ENCODE measurements at regions not wholly inside any gene's neighbourhood (a gene's known extent, or its start where the extent isn't known, plus 50 kb on each side); places are given as distances from the start of the nearest gene placed in this dataset.

DNA sequence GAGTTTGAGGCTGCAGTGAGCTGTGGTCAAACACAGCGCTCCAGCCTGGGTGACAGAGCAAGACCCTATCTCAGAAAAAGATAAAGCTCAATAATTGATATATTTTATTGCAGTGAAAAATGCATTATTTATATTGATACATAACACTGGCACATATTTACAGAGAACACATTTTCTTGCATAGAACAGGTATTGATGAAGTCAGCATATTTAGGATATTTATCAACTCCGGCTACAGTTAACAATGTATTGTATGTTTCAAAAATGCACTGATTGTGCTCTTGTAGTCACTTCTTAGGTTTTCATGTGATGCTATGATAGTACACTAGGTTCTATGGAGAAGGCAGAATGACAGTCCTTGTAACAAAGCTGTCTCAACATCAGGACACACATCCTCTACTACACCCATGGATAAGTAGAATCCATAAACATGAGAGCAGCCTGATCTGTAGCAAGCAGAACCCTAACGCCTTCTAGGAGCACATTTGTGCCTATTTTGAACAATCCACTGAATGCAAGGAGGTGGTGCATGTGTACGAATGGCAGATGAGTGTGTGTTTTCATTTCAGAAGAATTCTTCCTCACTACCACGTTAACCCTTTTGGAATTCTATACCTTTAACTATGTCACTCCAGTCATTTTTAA, 586.1 kb upstream of the CELF2 start:
- ATAC-seq: no peak
- TF ChIP-seq ZNF8 (CRISPR knock-in tag; IDR thresholded peaks at IDR 0.05): no peak
- TF ChIP-seq TSHZ2 (CRISPR knock-in tag; IDR thresholded peaks at IDR 0.05): no peak
- TF ChIP-seq GLIS3 (CRISPR knock-in tag; IDR thresholded peaks at IDR 0.05): no peak
- TF ChIP-seq PPARA (CRISPR knock-in tag; IDR thresholded peaks at IDR 0.05; ENCODE audit: borderline replicate concordance): no peak
- no peak for TF ChIP-seq OSR1 (CRISPR knock-in tag; IDR thresholded peaks at IDR 0.05)
- no peak for TF ChIP-seq SNAI2 (CRISPR knock-in tag; IDR thresholded peaks at IDR 0.05)
- TF ChIP-seq, protein P1, sequence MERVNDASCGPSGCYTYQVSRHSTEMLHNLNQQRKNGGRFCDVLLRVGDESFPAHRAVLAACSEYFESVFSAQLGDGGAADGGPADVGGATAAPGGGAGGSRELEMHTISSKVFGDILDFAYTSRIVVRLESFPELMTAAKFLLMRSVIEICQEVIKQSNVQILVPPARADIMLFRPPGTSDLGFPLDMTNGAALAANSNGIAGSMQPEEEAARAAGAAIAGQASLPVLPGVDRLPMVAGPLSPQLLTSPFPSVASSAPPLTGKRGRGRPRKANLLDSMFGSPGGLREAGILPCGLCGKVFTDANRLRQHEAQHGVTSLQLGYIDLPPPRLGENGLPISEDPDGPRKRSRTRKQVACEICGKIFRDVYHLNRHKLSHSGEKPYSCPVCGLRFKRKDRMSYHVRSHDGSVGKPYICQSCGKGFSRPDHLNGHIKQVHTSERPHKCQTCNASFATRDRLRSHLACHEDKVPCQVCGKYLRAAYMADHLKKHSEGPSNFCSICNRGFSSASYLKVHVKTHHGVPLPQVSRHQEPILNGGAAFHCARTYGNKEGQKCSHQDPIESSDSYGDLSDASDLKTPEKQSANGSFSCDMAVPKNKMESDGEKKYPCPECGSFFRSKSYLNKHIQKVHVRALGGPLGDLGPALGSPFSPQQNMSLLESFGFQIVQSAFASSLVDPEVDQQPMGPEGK (CRISPR knock-in tag; IDR thresholded peaks at IDR 0.05; ENCODE audit: borderline replicate concordance): no peak
- no peak for TF ChIP-seq BACH2 (CRISPR knock-in tag; IDR thresholded peaks at IDR 0.05; ENCODE audit: borderline replicate concordance)
- no peak for TF ChIP-seq CSDC2 (CRISPR knock-in tag; IDR thresholded peaks at IDR 0.05)
- TF ChIP-seq ZNF565 (CRISPR knock-in tag; conservative IDR thresholded peaks at IDR 0.05; ENCODE audit: low read depth): no peak
- no peak for TF ChIP-seq CSRNP3 (CRISPR knock-in tag; IDR thresholded peaks at IDR 0.05)
- TF ChIP-seq ESRRG (CRISPR knock-in tag; IDR thresholded peaks at IDR 0.05): no peak
- no peak for TF ChIP-seq TCF4 (CRISPR knock-in tag; IDR thresholded peaks at IDR 0.05; ENCODE audit: borderline replicate concordance)
- TF ChIP-seq, protein P2, sequence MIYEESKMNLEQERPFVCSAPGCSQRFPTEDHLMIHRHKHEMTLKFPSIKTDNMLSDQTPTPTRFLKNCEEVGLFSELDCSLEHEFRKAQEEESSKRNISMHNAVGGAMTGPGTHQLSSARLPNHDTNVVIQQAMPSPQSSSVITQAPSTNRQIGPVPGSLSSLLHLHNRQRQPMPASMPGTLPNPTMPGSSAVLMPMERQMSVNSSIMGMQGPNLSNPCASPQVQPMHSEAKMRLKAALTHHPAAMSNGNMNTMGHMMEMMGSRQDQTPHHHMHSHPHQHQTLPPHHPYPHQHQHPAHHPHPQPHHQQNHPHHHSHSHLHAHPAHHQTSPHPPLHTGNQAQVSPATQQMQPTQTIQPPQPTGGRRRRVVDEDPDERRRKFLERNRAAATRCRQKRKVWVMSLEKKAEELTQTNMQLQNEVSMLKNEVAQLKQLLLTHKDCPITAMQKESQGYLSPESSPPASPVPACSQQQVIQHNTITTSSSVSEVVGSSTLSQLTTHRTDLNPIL (CRISPR knock-in tag; IDR thresholded peaks at IDR 0.05; ENCODE audit: low read depth): no peak
- no peak for TF ChIP-seq ARNTL (CRISPR knock-in tag; IDR thresholded peaks at IDR 0.05; ENCODE audit: borderline replicate concordance, low read depth)
- no peak for TF ChIP-seq ZC3H10 (CRISPR knock-in tag; IDR thresholded peaks at IDR 0.05)

DNA sequence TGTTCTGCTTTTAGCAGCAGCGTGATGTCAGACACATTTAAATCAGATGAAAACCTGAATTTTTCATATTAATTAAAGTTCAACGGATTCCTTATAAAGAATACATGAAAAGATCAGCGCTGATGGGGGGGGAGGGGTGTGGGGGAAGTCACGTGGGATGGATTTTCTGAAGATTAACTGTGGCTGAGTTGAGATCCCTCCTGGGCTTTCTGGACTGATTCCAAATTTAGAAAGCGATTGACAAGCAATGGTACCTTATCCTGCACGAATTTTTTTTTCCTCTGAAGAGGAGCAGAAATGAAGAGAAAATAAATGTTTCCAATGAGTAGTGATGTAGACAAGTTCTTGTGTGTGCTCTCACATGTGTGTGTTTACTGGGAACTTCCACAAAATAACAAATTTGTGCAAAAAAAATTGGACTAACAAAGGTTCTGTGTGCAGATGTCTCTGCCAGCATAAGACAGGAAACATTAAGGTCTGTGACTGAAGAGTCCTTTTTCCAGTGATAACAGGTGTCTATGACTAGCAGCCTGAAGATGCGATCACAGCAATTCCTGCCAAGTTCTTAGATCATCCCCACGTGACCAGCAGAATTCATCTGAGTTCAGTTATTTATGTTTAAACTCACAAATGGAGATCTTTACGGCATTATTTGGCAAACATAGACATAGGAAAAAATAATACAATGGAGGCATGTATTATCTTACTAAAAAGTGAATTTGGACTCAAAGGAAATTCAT, 585.2 kb upstream of the CELF2 start:
- TF ChIP-seq TSHZ2 (CRISPR knock-in tag; IDR thresholded peaks at IDR 0.05) (no peak), PPARA (CRISPR knock-in tag; IDR thresholded peaks at IDR 0.05; ENCODE audit: borderline replicate concordance) (no peak), RARB (CRISPR knock-in tag; IDR thresholded peaks at IDR 0.05) (no peak), ZNF565 (CRISPR knock-in tag; conservative IDR thresholded peaks at IDR 0.05; ENCODE audit: low read depth) (no peak), BACH2 (CRISPR knock-in tag; IDR thresholded peaks at IDR 0.05; ENCODE audit: borderline replicate concordance) (no peak), ESRRG (CRISPR knock-in tag; IDR thresholded peaks at IDR 0.05) (no peak), GLIS3 (CRISPR knock-in tag; IDR thresholded peaks at IDR 0.05) (no peak), TOX (CRISPR knock-in tag; IDR thresholded peaks at IDR 0.05; ENCODE audit: borderline replicate concordance) (no peak), ZC3H10 (CRISPR knock-in tag; IDR thresholded peaks at IDR 0.05) (no peak), CSDC2 (CRISPR knock-in tag; IDR thresholded peaks at IDR 0.05) (no peak)
- TF ChIP-seq, protein P1 (CRISPR knock-in tag; IDR thresholded peaks at IDR 0.05; ENCODE audit: borderline replicate concordance): no peak
- ATAC-seq: no peak
